GM06990 (cell line): ENCODE measurements at regions not wholly inside any gene's neighbourhood (a gene's known extent, or its start where the extent isn't known, plus 50 kb on each side); places are given as distances from the start of the nearest gene placed in this dataset.

Source experiments
- DNase-seq: peaks from one replicate; pipeline ENCODE4 v3.0.0-alpha.2; 2011; ENCODE audit not compliant: insufficient read length; ENCODE audit errors: extremely low read depth
- H3K27me3 ChIP-seq: replicated peaks from 2 replicates; pipeline ENCODE4 v1.6.0; 2011; ENCODE audit warnings: low read length; ENCODE audit not compliant: control insufficient read depth, insufficient read depth
- H3K36me3 ChIP-seq: 2 replicates; pipeline ENCODE4 v1.5.1; 2011; ENCODE audit warnings: low read length; ENCODE audit not compliant: control insufficient read depth, insufficient read depth
- H3K4me3 ChIP-seq: replicated peaks from 2 replicates; pipeline ENCODE4 v1.5.1; 2011; ENCODE audit warnings: low read depth, mild to moderate bottlenecking, control low read depth, low read length
- CTCF ChIP-seq: IDR thresholded peaks from 2 replicates; pipeline ENCODE4 v1.5.1; 2011; ENCODE audit warnings: low read length, control low read depth, mild to moderate bottlenecking, inconsistent platforms; ENCODE audit not compliant: insufficient read depth, poor library complexity, severe bottlenecking

GRCh38 chr15:70241561-70242320 is 144.0 kb upstream of the TLE3 start:
- Histone ChIP-seq H3K36me3 (no peaks in the 10 kb centered on the region), H3K4me3 (no peak overlapping the region), H3K27me3 (no peaks in the 10 kb centered on the region)
- no peak for DNase-seq
- TF ChIP-seq CTCF, result no peak

GRCh38 chr15:70240820-70241430 is 143.2 kb upstream of the TLE3 start:
- H3K36me3 ChIP-seq, result no peaks in the 10 kb centered on the region
- H3K4me3 ChIP-seq, result no peak overlapping the region
- no peak for TF ChIP-seq CTCF
- no peaks in the 10 kb centered on the region for H3K27me3 ChIP-seq
- no peak for DNase-seq

GRCh38 chr15:70240082-70240481 is 142.4 kb upstream of the TLE3 start:
- TF ChIP-seq CTCF, result no peak
- H3K4me3 ChIP-seq, result no peak overlapping the region
- peak; percentile 39 for DNase-seq
- no peaks in the 10 kb centered on the region for H3K36me3 ChIP-seq
- no peaks in the 10 kb centered on the region for H3K27me3 ChIP-seq

GRCh38 chr15:70238917-70239316 is 141.2 kb upstream of the TLE3 start:
- TF ChIP-seq CTCF, result no peak
- H3K4me3 ChIP-seq, result no peak overlapping the region
- no peak for DNase-seq
- no peaks in the 10 kb centered on the region for H3K27me3 ChIP-seq
- H3K36me3 ChIP-seq, result no peaks in the 10 kb centered on the region

GRCh38 chr15:70237626-70238025 is 139.9 kb upstream of the TLE3 start:
- Histone ChIP-seq H3K4me3 (no peak overlapping the region), H3K36me3 (no peaks in the 10 kb centered on the region), H3K27me3 (no peaks in the 10 kb centered on the region)
- no peak for TF ChIP-seq CTCF
- no peak for DNase-seq
